Endothelial cell of umbilical vein (primary cell): ENCODE measurements at regions not wholly inside any gene's neighbourhood (a gene's known extent, or its start where the extent isn't known, plus 50 kb on each side); places are given as distances from the start of the nearest gene placed in this dataset.
"Not testable (repeated sequence)": the region's sequence is repeated elsewhere in the genome, so short reads cannot be mapped to it uniquely, and the experiment has no call there.

Experiments used
- BruUV-seq: library from RNA; stranded (reverse); fragments of 400-500 nt; replicated peaks from 2 replicates; lab custom pipeline; 2021; lab: Mats Ljungman, UMichigan
- CTCF ChIA-PET: fragments of 300-600, 350-600 bp; sonication (Branson Sonifier 250); formaldehyde crosslinking; loops from one replicate; lab custom pipeline; 2021; ENCODE audit warnings: antibody characterized with exemption, inconsistent platforms; lab: Charles Lee
- POLR2A ChIA-PET: fragments of 300-600, 350-600 bp; sonication (Branson Sonifier 250); formaldehyde crosslinking; loops from one replicate; lab custom pipeline; 2021; ENCODE audit warnings: antibody characterized with exemption, inconsistent platforms; lab: Charles Lee
- DNase-seq: peaks from one replicate; pipeline ENCODE4 v3.0.0-alpha.2; 2011; ENCODE audit warnings: low read depth, low spot score
- FAIRE-seq: peaks from 2 replicates; lab custom pipeline; 2011; peaks lifted over from hg19 to GRCh38; lab: Jason Lieb, UNC
- H2AFZ ChIP-seq: 2 replicates; pipeline ENCODE4 v1.6.0; 2012; ENCODE audit warnings: low read depth, low read length, control low read depth, inconsistent platforms
- H3K27ac ChIP-seq: 2 replicates; pipeline ENCODE4 v1.5.1; 2011; ENCODE audit warnings: low read depth, mild to moderate bottlenecking, control low read depth, low read length, moderate library complexity; ENCODE audit not compliant: insufficient read depth
- H3K27me3 ChIP-seq, 2 experiments: 2 replicates each; pipeline versions ENCODE4 v1.6.0 to v1.6.1; 2011; ENCODE audit warnings: low read length in 2 of 2, mixed read lengths in 1 of 2; ENCODE audit not compliant: control insufficient read depth in 2 of 2, insufficient read depth in 2 of 2
- H3K36me3 ChIP-seq, 2 experiments: 2 replicates in 1 of 2; 3 replicates in 1 of 2; pipeline ENCODE4 v1.5.1; 2011; ENCODE audit warnings: low read length in 2 of 2, mild to moderate bottlenecking in 1 of 2, moderate library complexity in 1 of 2; ENCODE audit not compliant: control insufficient read depth in 2 of 2, insufficient read depth in 2 of 2; ENCODE audit errors: extremely low read depth in 1 of 2
- H3K4me1 ChIP-seq: 3 replicates; pipeline ENCODE4 v1.5.1; 2011; ENCODE audit warnings: mild to moderate bottlenecking, low read length; ENCODE audit not compliant: control insufficient read depth, insufficient read depth; ENCODE audit errors: extremely low read depth
- H3K4me2 ChIP-seq: 2 replicates; pipeline ENCODE4 v1.6.1; 2011; ENCODE audit warnings: low read length, control low read depth, mixed read lengths; ENCODE audit not compliant: insufficient read depth
- H3K4me3 ChIP-seq, 3 experiments: fragments of 200-600 bp in 1 of 3; sonication (generic), shearing (Covaris generic) in 1 of 3; replicated peaks in 1 of 3; 2 replicates each; pipeline ENCODE4 v1.5.1; 2011 to 2016; ENCODE audit warnings: control low read depth in 3 of 3, low read length in 3 of 3, mild to moderate bottlenecking in 2 of 3, inconsistent platforms in 1 of 3, low read depth in 1 of 3, moderate library complexity in 1 of 3; ENCODE audit not compliant: insufficient read depth in 1 of 3
- H3K79me2 ChIP-seq: 2 replicates; pipeline ENCODE4 v1.6.0; 2012; ENCODE audit warnings: low read length, inconsistent platforms; ENCODE audit not compliant: control insufficient read depth, insufficient read depth
- H3K9ac ChIP-seq: replicated peaks from 2 replicates; pipeline ENCODE3; 2011; ENCODE audit warnings: low read length, control low read depth; ENCODE audit not compliant: insufficient read depth; ENCODE audit errors: extremely low read depth
- H3K9me1 ChIP-seq: replicated peaks from 3 replicates; pipeline ENCODE4 v1.6.0; 2011; ENCODE audit warnings: mild to moderate bottlenecking, low read length; ENCODE audit not compliant: control insufficient read depth, insufficient read depth; ENCODE audit errors: extremely low read depth
- H3K9me3 ChIP-seq: replicated peaks from 2 replicates; pipeline ENCODE4 v1.5.1; 2012; ENCODE audit warnings: low read length, inconsistent platforms; ENCODE audit not compliant: control insufficient read depth, insufficient read depth
- H4K20me1 ChIP-seq: replicated peaks from 2 replicates; pipeline ENCODE3; 2011; ENCODE audit warnings: mild to moderate bottlenecking, low read length; ENCODE audit not compliant: control insufficient read depth, insufficient read depth; ENCODE audit errors: extremely low read depth
- dilution Hi-C: fragments of 300-500 bp; cut with MboI; formaldehyde crosslinking; loops from one replicate; pipeline ENCODE4 v1.15.0; 2019; ENCODE audit warnings: low sequenced_read_pairs; ENCODE audit not compliant: extremely low pct_ligation_motif_present
- intact Hi-C: fragments of 100-400 bp; cut with micrococcal nuclease; formaldehyde crosslinking; loops from one replicate; pipeline ENCODE4 v1.10.0; 2022

DNA sequence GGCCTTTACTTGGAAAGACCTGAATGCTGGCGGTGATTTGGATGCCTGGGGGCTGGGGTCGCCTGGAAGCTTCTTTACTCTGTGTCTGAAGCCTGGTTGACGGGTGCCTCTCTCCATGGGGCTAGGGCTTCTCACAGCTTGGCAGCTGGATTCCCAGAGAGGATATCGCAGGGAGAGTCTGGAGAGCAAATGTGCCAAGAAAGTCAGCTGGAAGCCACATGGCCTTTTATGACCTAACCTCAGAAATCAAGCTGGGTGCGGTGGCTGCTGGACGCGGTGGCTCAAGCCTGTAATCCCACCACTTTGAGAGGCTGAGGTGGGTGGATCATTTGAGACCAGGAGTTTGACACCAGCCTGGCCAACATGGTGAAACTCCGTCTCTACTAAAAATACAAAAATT, 147.2 kb upstream of the TRIM73 start:
- H3K79me2 ChIP-seq, H3K4me1 ChIP-seq, H2AFZ ChIP-seq, CTCF ChIA-PET, H3K36me3 ChIP-seq, H3K9ac ChIP-seq, intact Hi-C loops, DNase-seq, H3K27ac ChIP-seq, H3K9me3 ChIP-seq, FAIRE-seq, H3K4me3 ChIP-seq, BruUV-seq, H3K4me2 ChIP-seq, POLR2A ChIA-PET, H3K9me1 ChIP-seq, H4K20me1 ChIP-seq, H3K27me3 ChIP-seq, dilution Hi-C loops: not testable (repeated sequence)

DNA sequence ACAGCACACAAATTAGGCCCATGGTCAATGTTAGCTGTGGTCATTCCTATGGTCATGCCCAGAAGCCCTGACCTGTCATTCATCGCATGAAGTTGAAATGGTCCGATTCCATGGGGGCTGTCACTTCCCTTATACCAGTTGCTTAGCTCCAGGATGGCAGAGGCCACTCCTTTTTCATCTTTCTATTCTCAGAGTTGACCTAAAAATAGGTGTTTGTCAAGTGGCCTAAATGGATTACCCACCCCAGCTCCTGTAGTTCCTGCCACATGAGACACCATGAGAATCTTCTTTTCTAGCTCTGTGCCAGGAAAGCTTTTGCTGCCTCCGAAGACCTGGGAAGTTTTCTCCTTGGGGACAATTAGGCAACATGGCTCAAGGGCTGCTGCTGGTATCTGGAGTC, 141.2 kb upstream of the TRIM73 start:
- H3K9me1 ChIP-seq, dilution Hi-C loops, POLR2A ChIA-PET, H3K4me2 ChIP-seq, H3K27ac ChIP-seq, H4K20me1 ChIP-seq, intact Hi-C loops, H2AFZ ChIP-seq, H3K36me3 ChIP-seq, H3K9me3 ChIP-seq, H3K27me3 ChIP-seq, H3K4me1 ChIP-seq, H3K9ac ChIP-seq, DNase-seq, CTCF ChIA-PET, BruUV-seq, H3K79me2 ChIP-seq, FAIRE-seq, H3K4me3 ChIP-seq: not testable (repeated sequence)

DNA sequence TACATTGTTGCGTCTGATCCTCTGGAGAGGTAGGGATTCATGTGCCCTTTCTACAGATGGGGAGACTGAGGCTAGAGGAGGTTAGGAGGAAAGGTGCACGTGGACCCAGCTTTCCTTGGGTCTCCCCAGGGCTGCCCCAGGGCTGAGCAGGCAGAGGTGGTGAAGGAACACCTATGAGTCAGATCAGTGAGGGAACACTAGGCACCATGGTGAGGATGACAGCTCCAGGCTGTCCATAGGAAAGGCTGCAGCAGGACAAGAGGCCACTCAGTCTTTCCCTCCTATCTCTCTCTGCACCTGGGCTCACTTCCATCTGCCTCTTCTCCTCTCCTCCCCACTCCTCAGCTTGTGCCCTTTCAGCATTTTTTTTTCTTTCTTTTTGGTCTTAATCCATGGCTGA, 138.0 kb upstream of the TRIM73 start:
- H3K27ac ChIP-seq, H3K9me3 ChIP-seq, H3K36me3 ChIP-seq, DNase-seq, CTCF ChIA-PET, H3K9ac ChIP-seq, BruUV-seq, H3K4me1 ChIP-seq, H4K20me1 ChIP-seq, intact Hi-C loops, H3K27me3 ChIP-seq, H3K9me1 ChIP-seq, POLR2A ChIA-PET, H3K4me2 ChIP-seq, H3K4me3 ChIP-seq, dilution Hi-C loops, FAIRE-seq, H3K79me2 ChIP-seq, H2AFZ ChIP-seq: not testable (repeated sequence)

DNA sequence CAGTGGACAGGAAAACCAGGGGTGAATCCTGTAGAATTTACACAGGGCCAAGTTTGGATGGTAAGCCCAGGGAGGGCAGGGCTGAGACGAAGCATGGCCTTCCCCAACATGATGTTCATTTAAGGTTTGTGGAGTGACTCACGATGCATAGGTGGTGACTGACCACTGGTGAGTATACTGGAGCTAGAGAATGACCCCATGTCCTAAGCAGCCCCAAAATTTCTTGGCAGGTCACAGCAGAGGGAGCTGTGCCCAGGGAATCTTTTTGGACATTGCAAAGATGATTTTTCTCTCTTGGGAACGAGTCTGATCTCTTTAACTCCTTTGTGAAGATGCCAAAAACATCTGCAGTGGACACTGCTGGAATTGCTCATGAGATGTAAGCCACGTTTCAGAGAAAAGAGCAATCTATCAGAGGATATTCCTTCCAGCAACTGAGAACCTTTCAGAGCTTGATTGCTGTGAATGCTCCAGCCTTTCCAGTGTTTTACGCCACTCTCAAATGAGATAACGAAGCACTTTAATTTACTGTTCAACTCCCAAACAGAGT, 135.9 kb upstream of the TRIM73 start:
- dilution Hi-C loops, H3K27me3 ChIP-seq, intact Hi-C loops: not testable (repeated sequence)

More for the DNA sequence above, 135.9 kb upstream of the TRIM73 start:
- H4K20me1 ChIP-seq, DNase-seq, H3K9me1 ChIP-seq, H3K4me2 ChIP-seq, H3K9ac ChIP-seq, BruUV-seq, H3K27ac ChIP-seq, CTCF ChIA-PET, H3K36me3 ChIP-seq, H2AFZ ChIP-seq, FAIRE-seq, POLR2A ChIA-PET, H3K79me2 ChIP-seq, H3K9me3 ChIP-seq, H3K4me1 ChIP-seq, H3K4me3 ChIP-seq: not testable (repeated sequence)
